Ovary (tissue), 3 donors: ENCODE measurements at regions not wholly inside any gene's neighbourhood (a gene's known extent, or its start where the extent isn't known, plus 50 kb on each side); places are given as distances from the start of the nearest gene placed in this dataset.

ENCODE experiments used
- EP300 ChIP-seq: sonication (generic); formaldehyde crosslinking; IDR thresholded peaks from one replicate; pipeline ENCODE4 v1.6.1; 2017; ENCODE audit warnings: antibody characterized with exemption
- TF ChIP-seq, protein P1 (sequence below), 3 donors: fragments of 450-650 bp in 2 of 3; fragments of 200-600 bp in 1 of 3; IDR thresholded peaks; one replicate each; pipeline versions ENCODE4 v1.5.1 to v1.8.0; 2016 to 2022; ENCODE audit warnings: antibody characterized with exemption in 3 of 3, mild to moderate bottlenecking in 1 of 3
- donor health status: DM: no; HTN: no; CAD: no.

DNA sequence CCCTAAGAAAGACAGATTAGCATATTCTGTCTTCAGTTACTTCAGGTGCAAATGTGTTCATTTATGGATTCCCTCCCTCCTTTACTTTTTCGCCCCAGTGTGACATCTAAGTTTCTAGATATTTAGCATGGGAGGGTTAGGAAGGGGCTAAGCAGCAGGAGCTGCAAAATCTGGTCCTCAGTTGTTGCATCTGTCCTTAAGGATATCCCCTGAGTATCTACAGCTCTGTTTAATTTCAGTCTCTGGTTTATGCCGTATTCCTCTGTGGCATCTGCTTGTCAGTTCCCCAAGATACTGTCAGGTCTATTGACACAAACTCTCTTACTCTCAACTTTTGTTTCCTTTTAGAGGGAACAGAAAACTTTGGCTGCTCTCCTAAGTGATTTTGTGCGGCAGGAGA lies 754.6 kb upstream of the MAP3K7 start:
- no peak for TF ChIP-seq EP300
- TF ChIP-seq, protein P1, sequence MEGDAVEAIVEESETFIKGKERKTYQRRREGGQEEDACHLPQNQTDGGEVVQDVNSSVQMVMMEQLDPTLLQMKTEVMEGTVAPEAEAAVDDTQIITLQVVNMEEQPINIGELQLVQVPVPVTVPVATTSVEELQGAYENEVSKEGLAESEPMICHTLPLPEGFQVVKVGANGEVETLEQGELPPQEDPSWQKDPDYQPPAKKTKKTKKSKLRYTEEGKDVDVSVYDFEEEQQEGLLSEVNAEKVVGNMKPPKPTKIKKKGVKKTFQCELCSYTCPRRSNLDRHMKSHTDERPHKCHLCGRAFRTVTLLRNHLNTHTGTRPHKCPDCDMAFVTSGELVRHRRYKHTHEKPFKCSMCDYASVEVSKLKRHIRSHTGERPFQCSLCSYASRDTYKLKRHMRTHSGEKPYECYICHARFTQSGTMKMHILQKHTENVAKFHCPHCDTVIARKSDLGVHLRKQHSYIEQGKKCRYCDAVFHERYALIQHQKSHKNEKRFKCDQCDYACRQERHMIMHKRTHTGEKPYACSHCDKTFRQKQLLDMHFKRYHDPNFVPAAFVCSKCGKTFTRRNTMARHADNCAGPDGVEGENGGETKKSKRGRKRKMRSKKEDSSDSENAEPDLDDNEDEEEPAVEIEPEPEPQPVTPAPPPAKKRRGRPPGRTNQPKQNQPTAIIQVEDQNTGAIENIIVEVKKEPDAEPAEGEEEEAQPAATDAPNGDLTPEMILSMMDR (IDR thresholded peaks at IDR 0.05) = no peak
